ENCODE measurements at regions not wholly inside any gene's neighbourhood (a gene's known extent, or its start where the extent isn't known, plus 50 kb on each side); places are given as distances from the start of the nearest gene placed in this dataset.

- DNase-seq (ENCODE audit: low read depth) = no peak
Measured at GRCh38 chr20:24738981-24739633, 210.0 kb upstream of the CST7 start.

- DNase-seq (ENCODE audit: low read depth) = no peak
Measured at GRCh38 chr20:24739746-24740145, 209.3 kb upstream of the CST7 start.

GRCh38 chr20:24741493-24742072 lies 207.5 kb upstream of the CST7 start:
- DNase-seq (ENCODE audit: low read depth) = no peak

GRCh38 chr20:24742436-24742835 lies 206.6 kb upstream of the CST7 start:
- DNase-seq (ENCODE audit: low read depth) = no peak

- DNase-seq (ENCODE audit: low read depth) = no peak
Measured at GRCh38 chr20:24742989-24743388, 206.1 kb upstream of the CST7 start.

- DNase-seq (ENCODE audit: low read depth) = no peak
Measured at GRCh38 chr20:24743641-24744040, 205.4 kb upstream of the CST7 start.

- no peak for DNase-seq (ENCODE audit: low read depth)
Measured at GRCh38 chr20:24744747-24745146, 204.3 kb upstream of the CST7 start.

- no peak for DNase-seq (ENCODE audit: low read depth)
Measured at GRCh38 chr20:24745206-24745605, 203.9 kb upstream of the CST7 start.

GRCh38 chr20:24745617-24746350 lies 203.3 kb upstream of the CST7 start:
- no peak for DNase-seq (ENCODE audit: low read depth)

- peak; percentile 77 for DNase-seq (ENCODE audit: low read depth)
Measured at GRCh38 chr20:24746351-24746685, 202.8 kb upstream of the CST7 start.

GRCh38 chr20:24747010-24747712 lies 201.9 kb upstream of the CST7 start:
- no peak for DNase-seq (ENCODE audit: low read depth)

- DNase-seq (ENCODE audit: low read depth) = no peak
Measured at GRCh38 chr20:24747881-24748595, 201.0 kb upstream of the CST7 start.

- no peak for DNase-seq (ENCODE audit: low read depth)
Measured at GRCh38 chr20:24751551-24751950, 197.5 kb upstream of the CST7 start.

GRCh38 chr20:24752612-24753011 lies 196.5 kb upstream of the CST7 start:
- no peak for DNase-seq (ENCODE audit: low read depth)

- no peak for DNase-seq (ENCODE audit: low read depth)
Measured at GRCh38 chr20:24753130-24753529, 195.9 kb upstream of the CST7 start.

- no peak for DNase-seq (ENCODE audit: low read depth)
Measured at GRCh38 chr20:24754691-24755090, 194.4 kb upstream of the CST7 start.

- peak; percentile 74 for DNase-seq (ENCODE audit: low read depth)
Measured at GRCh38 chr20:24755411-24755922, 193.6 kb upstream of the CST7 start.

- no peak for DNase-seq (ENCODE audit: low read depth)
Measured at GRCh38 chr20:24756292-24757025, 192.6 kb upstream of the CST7 start.

- DNase-seq (ENCODE audit: low read depth) = no peak
Measured at GRCh38 chr20:24761220-24762065, 187.6 kb upstream of the CST7 start.

GRCh38 chr20:24762371-24762770 lies 186.7 kb upstream of the CST7 start:
- DNase-seq (ENCODE audit: low read depth) = no peak
